ENCODE measurements at regions not wholly inside any gene's neighbourhood (a gene's known extent, or its start where the extent isn't known, plus 50 kb on each side); places are given as distances from the start of the nearest gene placed in this dataset.
A peak's percentile ranks its signal among the peaks of the same experiment; 100 is the strongest.
"Not testable (repeated sequence)": the region's sequence is repeated elsewhere in the genome, so short reads cannot be mapped to it uniquely, and the experiment has no call there.

DNA sequence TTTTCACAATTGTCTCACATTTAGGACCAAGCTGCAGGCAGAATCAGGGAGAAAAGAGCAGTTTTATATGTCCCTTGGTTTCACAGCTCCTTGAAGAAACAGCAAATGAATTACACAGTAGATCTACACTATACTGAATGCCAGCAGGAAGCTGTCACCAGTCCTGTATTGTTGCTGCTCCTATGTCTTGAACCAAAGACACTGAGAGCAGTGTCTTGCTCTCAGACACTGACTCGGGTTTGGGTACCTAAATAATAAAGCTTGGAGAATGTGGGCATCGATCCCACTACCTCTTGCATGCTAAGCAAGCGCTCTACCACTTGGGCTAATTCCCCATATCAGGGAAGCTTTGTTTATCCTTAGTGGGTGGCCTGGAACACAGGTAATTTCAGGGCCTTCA is 552.7 kb downstream of the PRIM2 start:
- DNase-seq, result not testable (repeated sequence)

DNA sequence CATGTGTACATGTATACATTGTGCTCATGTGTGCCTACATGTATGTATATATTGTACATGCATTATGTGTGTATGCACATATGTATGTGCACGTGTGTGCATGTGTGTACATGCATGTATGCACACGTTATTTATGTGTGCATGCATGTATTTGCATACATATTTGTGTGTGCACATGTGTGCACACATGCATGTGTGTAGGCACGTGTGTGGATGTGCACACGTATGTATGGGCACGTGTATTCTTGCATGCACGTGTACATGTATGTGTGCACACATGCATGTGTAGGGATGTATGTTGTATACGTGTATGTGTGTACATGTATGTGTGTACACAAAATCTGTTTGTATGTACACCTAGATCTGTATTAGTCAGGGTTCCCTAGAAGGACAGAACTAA is 556.0 kb downstream of the PRIM2 start:
- not testable (repeated sequence) for DNase-seq

DNA sequence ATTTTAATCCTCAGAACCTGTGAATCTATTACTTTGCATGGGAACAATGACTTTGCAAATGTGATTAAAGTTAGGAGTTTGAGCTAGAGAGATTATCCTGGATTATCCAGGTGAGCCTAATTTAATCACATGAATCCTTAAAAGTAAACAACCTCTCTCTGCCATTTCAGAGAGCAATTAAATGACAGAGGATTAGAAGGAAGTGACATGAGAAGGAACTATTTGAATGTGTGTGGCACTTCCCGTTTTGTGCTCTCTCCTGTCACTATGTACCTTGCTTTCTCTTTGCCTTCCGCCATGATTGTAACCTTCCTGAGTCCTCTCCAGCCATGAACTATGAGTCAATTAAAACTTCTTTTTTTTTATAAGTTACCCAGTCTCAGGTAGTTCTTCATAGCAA is 559.2 kb downstream of the PRIM2 start:
- DNase-seq, result not testable (repeated sequence)

DNA sequence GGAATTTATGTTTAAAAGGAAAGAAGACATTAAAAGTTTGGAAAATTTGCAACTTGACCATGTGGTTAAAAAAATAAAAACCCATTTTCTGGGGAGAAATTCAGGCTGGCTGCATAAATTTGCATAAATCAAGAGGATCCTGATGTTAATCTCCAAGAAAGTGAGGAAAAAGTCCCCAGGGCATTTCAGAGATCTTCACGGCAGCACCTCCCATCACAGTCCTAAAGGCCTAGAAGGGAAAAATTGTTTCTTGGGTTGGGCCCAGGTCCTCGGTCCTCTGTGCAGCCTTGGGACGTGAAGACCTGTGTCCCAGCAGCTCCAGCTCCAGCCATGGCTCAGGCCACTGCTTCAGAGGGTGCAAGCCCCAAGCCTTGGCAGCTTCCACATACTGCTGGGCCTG is 560.3 kb downstream of the PRIM2 start:
- not testable (repeated sequence) for DNase-seq

DNA sequence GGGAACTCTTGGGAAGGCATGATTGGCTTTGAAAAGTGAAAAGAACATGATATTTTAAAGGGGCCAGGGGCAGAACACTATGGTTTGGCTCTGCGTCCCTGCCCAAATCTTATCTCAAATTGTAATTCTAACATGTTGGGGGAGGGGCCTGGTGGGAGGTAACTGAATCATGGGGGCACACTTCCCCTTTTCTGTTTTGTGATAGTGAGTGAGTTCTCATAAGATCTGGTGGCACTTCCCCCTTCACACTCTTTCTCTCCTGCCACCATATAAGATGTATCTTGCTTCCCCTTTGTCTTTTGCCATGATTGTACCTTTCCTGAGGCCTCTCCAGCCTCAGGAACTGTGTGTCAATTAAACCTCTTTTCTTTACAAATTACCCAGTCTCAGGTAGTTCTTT is 561.4 kb downstream of the PRIM2 start:
- not testable (repeated sequence) for DNase-seq

DNA sequence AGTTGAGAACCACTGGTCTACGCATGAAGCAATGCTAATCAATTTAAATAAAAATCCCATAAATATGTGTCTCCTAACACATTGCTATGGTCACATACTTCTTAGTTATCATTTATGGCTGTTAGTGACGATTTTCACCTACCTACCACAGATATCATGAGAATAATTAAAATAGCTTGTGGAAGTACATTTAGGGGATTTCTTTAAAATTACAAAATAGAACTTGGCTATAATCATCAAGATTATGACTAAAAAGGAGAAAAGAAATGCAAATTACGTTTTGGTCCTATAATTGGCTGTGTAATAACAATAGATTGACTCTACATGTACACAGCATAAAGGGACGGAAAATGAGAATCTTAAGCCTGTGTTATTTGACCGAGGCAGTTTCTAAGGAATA is 581.4 kb downstream of the PRIM2 start:
- DNase-seq, result not testable (repeated sequence)

DNA sequence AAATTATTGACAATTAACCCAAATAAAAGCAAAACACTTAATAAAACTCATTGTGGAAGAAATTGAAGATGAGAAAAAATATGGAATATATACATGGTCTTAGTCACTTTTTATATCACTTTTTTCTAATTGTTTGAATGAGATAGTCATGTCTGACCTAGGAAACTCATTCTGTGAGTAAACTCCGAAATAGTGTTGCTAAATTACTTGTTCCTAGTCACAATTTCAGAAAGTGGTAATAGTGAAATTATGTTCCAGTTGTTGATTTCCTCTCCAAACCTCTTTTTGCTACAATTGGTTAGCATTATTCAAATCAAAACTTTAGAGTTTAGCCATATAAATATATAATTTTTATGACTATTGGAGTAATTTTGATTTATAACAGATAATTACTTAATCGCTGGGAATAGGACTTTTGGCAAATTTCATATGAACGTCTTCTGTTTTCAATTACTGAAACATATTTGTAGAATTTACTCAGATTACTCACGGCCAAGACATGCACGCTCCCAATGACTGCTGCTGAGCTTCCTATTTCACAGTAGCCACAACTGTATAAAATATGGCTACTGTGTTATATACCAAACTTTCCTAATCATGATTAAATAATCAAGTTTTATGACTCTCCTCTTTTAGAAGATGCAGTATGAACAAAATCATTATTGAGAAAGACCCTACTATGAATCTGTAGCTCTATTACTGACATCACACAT is 583.4 kb downstream of the PRIM2 start:
- DNase-seq, result not testable (repeated sequence)

DNA sequence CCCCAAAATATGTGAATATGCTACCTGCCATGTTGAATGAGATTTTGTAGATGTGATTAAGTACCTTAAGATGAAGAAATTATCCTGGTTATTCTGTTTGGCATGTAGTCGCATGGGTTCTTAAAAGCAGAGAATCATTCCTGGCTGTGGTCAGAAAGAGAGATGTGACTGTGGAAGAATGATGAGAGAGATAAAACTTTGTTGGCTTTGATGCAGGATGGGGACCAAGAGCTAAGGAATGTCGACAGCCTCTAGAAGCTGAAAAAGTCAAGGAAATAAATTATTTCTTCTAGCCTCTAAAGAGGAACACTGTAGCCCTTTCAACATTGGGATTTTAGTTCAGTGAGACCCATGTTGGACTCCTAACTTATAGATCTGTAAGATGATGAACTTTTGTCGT is 584.0 kb downstream of the PRIM2 start:
- not testable (repeated sequence) for DNase-seq

DNA sequence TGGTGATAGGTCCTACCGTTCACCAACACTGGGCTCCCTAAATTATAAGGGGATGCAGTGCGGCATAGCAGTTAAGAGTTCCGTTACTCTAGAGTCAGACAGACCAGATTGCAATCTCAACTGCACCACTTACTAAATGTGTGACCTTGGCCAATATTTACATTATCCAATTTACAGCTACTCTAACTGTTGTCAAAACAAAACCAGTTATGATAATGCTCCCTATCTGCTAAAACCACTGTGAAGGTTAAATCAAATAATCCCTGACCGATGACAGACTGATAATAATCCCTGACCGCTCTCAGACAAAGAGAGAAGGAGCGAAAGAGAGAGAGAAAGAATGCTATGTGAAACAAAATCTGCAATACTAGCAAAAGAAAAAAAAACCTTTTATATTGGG is 586.9 kb downstream of the PRIM2 start:
- not testable (repeated sequence) for DNase-seq

DNA sequence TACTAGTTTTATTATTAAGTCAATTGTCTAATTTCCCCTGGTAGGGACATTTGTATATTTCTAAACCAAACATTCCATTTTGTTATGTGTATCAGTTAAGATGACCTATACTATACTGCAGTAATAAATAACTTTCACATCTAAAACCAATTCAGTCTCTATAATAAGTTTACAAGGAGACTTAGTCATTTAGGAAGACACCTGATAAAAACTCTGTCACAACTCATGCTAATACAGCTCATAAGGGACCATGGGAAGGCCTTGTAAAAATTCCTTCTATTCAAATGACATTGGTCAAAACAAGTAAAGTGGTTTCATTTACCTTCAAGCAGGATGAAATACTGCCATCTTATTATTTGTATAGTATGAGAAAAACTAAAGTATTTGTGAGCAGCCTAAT is 597.9 kb downstream of the PRIM2 start:
- DNase-seq, result not testable (repeated sequence)

DNA sequence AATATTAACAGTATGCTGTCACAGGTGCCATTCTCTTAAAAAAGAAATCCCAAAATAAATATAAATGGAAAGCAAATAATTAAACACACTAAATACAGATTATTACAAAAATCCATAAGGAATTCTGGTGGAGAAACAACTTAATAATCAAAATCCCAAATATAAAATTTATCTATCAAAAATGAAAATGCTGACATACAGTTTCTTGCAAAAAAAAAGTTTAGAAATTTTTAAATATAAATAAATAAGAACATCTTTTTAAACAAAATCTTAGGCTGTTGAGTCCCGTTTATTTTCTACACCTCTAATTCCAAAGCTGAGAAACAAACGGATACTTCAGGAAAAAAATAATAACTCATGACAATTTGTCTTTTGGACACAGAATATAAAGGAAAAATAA is 625.5 kb downstream of the PRIM2 start:
- DNase-seq, result not testable (repeated sequence)

DNA sequence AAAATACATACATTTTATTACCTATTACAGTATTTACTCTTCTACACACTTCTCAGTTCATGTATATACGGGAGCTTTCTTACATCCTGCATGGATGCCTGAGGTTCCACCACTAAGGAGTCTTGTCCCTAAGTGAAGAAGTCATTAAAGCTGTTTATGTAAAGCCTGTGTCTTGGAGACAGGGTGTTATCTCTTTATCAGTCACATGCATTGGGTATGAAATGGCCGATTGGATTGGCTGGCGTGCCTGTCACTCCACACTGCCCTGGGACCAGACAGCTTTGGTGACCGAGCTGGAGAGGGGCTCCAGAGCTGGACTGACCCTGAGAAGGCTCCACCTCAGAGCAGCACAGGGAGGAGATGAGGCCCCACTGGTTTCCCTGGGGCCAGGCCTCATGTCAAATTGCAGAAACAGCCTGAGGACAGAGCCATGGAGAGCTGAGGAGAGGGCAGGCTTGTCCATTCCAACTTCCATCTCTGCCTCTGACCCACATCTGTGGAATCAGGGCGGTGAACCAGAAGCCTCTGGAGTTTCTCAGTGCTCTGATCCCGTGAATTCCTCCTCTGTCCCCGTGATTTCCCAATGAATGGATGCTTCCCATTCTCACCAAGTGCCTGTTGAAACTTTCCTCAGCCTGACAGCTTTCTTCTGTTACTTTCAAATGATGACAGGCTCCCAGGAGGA is 628.8 kb downstream of the PRIM2 start:
- DNase-seq, result not testable (repeated sequence)

DNA sequence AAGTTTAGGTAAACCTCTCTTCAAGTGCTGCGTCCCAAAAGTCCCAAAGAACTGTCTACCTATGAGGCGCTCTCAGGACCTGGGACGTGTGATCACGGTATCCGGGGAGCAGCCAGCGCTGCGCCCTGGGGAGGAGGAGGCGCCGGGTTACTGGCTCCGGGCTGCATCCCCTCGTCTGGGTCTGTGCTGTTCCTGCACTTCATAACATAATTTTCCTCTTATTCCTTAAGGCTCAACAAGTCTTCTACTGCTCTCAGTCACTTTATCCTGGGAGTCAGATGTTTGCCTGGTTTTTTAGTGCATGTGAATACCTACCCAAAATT is 629.3 kb downstream of the PRIM2 start:
- not testable (repeated sequence) for DNase-seq

DNA sequence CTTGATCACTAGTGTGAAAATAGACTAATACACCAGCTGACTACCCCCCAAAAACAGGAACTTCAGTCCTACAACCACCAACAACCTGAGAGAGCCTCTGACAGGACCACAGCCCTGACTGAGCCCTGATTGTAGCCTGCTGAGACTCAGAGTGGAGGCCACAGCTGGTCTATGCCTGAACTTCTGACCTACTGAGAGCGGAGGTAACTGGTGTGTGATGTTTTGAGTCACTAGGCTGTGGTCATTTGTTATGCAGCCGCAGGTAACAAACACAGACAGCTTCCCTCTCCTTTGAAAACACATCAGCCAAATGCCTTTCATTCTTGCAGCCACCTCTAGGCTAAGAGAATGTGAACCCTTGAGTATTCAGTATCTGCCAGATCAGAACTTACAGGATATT is 631.1 kb downstream of the PRIM2 start:
- DNase-seq, result not testable (repeated sequence)

DNA sequence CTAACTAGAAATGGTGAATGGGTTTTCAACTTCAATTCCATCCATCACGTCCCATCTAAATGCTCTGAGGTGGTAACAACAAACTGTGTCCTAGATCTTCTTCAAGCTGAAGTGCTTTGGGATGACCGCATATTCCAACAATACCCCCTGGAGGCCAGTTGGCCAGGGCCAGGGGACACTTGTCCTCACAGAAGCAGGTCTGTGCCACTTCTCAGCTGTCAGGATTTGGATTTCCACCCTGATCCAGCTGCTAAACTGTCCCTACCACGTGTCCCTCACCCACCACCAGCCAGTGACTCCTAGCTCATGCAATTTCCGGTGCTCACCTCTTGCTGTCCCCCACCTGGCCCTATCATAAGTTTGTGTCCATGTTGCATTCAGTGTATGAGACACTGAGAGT is 633.0 kb downstream of the PRIM2 start:
- DNase-seq, result not testable (repeated sequence)

DNA sequence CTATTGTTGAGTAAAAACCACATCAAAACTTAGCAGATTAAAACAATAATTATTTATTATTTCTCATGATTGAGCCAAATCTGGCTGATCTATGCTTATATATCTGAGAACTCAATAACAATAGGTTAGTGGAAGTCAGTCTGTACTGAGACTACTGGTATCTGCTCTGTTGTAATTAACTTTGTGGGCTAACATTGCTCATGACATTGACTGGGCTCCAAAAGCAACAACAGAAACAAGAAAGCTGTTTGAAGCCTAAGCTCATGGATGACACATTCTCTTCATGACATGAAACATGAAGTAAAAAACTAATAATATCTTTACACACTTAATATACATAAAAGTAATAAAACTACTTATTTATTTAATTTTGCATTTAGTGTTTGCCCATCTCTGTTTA is 649.3 kb downstream of the PRIM2 start:
- DNase-seq, result not testable (repeated sequence)

DNA sequence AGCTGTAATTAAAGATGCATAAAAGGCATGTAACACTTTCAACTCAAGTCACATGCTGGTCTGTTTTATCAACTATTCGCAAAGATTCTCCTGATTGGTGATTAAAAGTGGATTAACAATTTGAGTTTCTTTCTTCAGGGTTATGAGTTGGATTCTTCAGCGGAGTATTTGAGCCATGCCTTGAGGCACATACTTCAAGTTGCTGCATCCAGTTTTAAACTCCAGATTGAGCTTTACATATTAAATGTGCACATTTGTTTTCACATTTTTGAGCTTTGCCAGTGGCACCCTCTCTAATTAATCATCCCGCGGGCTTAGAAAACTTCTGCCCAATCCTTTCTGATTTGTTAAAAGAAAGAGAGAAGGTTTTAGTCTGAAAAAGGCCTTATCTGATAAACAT is 654.5 kb downstream of the PRIM2 start:
- DNase-seq, result not testable (repeated sequence)

DNA sequence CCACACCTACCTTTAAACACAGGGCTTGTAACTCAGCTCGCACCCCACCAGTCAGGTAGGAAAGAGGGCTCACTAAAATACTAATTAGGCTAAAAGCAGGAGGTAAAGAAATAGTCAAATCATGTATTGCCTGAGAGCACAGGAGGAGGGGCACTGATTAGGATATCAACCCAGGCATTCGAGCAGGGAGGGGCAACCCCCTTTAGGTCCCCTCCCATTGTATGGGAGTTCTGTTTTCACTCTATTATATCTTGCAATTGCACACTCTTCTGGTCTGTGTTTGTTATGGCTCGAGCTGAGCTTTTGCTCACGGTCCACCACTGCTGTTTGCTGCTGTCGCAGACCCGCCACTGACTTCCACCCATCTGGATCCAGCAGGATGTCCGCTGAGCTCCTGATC is 657.2 kb downstream of the PRIM2 start:
- DNase-seq, result no peak

DNA sequence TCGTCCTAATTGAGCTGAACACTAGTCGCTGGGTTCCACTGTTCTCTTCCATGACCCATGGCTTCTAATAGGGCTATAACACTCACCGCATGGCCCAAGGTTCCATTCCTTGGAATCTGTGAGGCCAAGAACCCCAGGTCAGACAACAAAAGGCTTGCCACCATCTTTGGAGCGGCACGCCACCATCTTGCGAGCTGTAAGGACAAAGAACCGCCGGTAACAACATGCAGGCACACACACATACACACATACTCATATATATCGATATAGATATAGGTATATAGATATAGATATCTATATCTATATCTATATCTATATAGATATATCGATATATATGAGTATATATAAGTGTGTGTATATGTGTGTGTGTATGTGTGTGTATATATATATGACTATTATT is 657.7 kb downstream of the PRIM2 start:
- not testable (repeated sequence) for DNase-seq

DNA sequence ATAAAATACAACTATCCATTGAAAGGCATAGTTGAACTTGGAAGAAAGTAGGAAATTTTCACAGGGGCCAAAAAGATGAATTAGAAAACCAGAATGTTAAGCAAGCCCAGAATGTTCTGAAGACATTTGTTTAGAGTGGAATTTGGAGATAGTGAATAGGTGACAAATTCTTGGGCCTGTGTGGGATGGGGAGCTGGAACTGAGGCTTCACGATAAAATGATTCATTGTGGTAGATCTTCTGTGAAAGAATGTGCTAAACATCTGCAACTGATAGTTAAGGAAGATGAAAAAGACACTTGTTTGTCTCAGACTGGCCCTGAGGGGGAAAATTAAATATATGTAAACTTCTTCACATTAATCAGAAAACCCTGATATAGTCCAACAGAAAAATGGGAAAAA is 658.9 kb downstream of the PRIM2 start:
- DNase-seq, result not testable (repeated sequence)

DNA sequence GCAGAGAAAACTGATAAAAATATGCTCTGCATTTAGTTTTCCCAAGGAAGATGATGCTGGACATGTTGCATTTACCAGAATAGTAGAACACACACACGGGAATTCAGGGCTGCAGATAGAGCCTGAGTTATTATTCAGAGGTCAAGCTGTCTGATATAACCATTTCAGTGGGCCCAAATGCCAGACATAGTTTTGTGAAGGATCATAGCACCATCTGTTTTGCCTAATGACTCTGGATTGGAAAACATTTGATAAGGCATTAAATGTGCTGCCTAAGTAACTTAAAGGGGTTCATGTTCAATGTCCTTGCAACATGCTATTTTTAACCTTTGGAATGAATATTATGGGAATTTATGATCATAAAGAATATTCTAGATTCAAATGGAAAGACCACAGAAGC is 666.2 kb downstream of the PRIM2 start:
- DNase-seq, result not testable (repeated sequence)

DNA sequence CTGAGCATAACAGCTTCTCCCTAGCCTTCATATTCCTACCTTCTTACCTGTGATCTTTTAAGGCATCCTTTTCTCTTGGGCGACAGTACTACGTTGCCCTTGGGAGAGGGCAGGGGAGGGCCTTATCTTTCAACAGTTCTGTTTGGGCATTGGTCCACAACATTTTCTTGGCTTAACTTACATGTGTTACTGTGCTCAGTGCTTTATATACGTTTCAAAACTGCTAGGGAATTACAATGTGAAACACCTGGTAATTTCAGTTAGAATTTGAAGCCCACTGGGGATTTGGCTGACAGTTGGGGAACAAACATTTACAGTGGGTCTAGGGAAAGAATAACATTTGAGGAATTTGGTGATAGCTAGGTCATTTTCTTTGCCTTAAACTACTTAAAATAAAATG is 667.1 kb downstream of the PRIM2 start:
- not testable (repeated sequence) for DNase-seq

DNA sequence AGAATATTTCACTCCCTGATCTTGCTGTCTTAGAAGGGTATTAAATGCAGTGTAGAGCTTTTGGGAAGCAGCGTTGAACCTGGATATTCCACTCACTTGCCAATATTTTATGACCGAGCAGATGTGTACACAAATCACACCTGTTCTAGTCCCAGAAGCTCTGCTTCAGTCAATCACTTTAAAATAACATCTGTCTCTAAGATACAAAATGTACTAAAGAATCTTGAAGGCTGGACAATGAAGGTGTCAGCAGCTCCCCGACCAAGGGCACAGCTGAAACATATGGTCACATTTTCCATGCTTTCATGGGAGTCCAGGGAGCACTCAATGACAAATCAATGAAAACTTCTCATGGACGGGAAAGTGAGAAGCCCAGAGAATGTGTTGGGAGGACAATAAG is 668.3 kb downstream of the PRIM2 start:
- DNase-seq, result peak; percentile 63

DNA sequence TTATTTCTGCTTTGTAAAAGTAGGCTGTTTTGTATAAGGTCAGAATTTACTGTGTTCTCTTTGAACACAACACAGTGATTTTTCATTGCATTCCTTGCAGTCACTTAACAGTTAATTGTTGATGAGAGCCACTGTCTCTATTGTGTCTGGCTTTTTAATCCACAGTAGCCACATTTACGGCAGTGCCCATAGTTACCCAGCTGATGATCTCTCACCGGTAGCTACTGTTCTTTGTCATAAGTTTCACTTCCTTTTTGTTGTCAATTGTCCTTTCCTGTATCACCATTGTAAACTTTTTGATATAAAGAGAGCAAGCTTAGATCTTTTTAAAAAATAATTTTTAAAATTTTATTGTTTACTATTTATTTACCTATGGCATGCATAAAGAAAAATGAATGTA is 669.2 kb downstream of the PRIM2 start:
- not testable (repeated sequence) for DNase-seq
